ENCODE measurements at regions not wholly inside any gene's neighbourhood (a gene's known extent, or its start where the extent isn't known, plus 50 kb on each side); places are given as distances from the start of the nearest gene placed in this dataset.

- no peak for DNase-seq
Observed at GRCh38 chr3:72698154-72698917, 149.9 kb downstream of the SHQ1 start.

- no peak for DNase-seq
Observed at GRCh38 chr3:72697717-72698116, 150.5 kb downstream of the SHQ1 start.

DNA sequence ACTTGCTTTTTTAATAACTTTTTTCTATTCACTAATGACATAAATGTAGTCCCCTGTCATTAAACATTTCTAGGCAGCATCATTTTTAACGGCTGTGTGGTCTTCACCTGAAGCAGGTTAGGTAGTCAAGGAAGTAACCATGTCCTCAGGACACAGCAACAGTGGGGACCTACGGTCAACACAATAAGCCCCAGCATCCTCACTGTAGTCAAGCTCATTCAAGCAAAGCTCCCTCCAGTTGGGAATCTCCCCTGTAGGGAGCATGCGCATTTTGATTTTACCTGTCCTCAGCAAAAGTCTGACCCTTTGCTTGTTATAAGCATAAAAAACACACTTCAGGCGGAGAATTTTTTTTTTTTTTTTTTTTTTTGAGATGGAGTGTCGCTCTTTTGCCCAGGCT is 151.4 kb downstream of the SHQ1 start:
- DNase-seq = no peak

DNA sequence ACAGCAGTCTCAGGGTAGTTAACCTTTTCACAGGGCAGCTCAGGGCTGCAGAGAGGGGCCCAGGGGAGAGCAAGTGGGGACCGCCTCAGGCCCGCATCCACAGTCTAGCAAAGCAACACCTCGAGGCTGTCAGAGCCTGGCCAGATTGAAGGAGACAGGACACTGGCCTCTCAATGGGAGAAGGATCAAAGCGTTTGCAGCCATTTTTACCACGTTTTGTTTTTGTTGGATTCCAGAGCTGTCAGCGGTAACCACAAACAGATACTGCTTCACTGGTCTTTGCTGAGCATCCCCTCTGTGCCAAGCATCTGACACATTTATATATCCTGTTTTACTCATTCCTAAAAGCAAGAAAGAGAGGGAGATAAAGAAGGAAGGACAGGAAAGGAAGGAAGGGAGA is 153.8 kb downstream of the SHQ1 start:
- DNase-seq = no peak

DNA sequence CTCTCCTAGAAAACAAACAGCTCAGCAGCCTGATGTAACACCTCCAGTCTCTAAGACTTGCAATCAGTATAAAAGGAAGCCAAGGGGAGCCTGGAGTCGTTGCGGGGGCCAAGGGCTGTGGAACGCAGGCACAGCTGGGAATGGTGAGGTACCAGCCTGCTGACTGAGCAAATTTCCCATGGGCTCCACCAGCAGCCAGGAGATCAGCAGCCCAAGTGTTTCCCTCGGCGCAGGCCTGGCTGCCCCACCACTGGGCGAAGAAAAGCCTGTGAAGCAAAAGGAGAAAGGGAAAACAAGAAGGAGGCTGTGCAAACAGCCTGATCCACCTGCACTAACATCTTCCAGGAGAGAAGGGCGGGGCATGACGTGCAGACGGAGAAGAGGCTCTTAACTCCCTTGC is 155.3 kb downstream of the SHQ1 start:
- no peak for DNase-seq

GRCh38 chr3:72690629-72691028 is 157.6 kb downstream of the SHQ1 start:
- no peak for DNase-seq

- no peak for DNase-seq
Observed at GRCh38 chr3:72682936-72683452, 165.3 kb downstream of the SHQ1 start.

DNA sequence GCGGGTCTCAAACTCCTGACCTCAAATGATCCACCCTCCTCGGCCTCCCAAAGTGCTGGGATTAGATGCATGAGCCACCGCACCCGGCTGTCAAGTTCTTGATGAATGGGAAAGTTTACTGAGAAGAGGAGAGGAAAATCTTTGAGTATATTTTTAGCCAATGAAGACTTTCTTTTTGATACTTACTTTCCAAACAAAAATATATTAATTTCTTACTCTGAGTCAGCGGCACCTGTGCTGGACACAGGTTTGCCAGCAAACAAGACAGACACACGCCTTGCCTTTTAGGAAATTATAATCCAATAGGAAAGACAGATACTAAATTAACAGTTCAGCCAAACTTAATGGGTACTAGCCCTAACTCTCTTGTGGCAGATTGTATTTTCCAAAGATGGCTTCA is 166.6 kb downstream of the SHQ1 start:
- no peak for DNase-seq

- DNase-seq = no peak
Observed at GRCh38 chr3:72680766-72681165, 167.5 kb downstream of the SHQ1 start.

DNA sequence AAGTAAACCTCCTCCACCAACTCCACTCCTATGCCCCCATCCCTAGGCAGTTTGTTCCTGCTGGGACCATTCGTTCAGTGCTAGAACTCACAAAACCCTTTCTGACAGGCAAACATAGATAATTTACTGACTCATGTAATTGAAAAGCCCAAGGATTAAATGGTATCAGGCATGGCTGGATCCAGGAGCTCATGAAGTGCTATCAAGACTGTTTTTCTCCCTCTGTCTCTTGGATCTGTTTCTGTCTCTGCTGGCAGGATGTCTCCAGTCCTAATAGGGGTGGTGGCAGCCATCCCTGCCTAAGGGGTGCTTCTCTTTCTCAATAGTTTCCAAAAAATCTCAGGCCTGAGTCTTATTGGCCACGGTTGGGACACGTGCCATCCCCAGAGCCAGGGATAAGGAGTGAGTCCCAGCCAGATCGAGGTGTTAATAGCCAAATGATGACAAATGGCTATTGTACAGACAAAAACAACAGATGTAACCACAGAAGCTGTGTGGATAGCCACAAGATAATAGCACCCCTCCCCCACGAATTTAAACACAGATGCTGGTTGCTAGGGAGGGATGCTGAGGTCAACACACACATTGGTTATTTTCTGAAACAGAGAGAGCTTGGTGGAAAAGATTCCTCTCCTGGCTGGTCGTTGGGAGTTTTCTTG is 168.6 kb downstream of the SHQ1 start:
- DNase-seq = no peak

- DNase-seq = no peak
Observed at GRCh38 chr3:72678867-72679266, 169.4 kb downstream of the SHQ1 start.

- no peak for DNase-seq
Observed at GRCh38 chr3:72678380-72678779, 169.9 kb downstream of the SHQ1 start.

DNA sequence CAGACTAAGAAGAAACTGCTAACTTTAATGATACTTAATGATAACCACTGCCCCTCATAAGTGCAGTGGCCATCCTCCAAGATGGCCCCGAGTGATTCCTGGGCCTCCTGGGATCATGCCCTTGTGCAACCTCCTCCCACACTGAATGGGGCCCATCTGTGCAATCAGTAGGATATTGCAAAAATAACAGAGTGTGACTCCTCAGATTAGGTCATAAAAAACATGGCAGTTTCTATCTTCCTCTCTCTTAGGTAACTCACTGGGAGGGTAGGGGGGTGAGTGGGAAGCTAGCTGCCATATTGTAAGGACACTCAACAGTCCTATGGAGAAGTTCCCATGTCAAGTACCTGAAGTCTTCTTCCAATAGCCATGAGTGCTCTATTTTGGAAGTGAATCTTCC is 173.0 kb downstream of the SHQ1 start:
- DNase-seq = no peak

DNA sequence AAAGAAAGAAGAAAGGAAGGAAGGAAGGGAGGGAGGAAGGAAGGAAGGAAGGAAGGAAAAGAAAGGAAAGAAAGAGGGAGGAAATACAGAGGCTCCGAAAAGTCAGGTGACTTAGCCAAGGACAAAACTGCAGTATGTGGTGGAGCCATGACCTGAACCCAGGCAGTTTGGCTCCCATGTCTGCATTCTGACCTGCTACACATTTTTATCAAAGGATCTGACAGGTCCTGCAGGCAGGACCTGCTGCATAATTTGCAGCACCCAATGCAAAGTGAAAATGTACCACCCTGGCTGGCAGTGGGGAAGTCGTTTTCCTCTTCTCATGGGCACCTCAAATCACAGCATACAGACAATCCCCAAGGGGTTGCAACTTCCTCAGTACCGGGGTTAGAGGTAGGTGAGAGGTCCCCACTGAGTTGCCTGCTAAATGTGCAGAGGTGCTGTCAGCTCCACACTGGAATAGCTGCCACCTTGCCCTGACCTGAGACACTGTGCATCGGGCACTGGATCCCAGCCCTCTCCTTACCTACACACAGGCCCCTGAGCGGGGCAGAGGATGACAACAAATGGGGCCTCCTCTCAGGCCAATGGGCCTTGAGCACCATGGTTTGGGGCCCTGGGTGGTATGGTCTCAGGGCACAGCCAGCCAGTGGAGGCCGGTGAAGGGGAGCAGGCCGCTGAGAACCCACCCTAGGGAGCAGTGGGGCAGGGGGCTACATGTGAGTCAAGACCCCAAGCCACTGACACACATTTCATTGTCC is 175.1 kb downstream of the SHQ1 start:
- no peak for DNase-seq

- DNase-seq = no peak
Observed at GRCh38 chr3:72669224-72669623, 179.0 kb downstream of the SHQ1 start.

- no peak for DNase-seq
Observed at GRCh38 chr3:72666447-72666755, 181.8 kb downstream of the SHQ1 start.

DNA sequence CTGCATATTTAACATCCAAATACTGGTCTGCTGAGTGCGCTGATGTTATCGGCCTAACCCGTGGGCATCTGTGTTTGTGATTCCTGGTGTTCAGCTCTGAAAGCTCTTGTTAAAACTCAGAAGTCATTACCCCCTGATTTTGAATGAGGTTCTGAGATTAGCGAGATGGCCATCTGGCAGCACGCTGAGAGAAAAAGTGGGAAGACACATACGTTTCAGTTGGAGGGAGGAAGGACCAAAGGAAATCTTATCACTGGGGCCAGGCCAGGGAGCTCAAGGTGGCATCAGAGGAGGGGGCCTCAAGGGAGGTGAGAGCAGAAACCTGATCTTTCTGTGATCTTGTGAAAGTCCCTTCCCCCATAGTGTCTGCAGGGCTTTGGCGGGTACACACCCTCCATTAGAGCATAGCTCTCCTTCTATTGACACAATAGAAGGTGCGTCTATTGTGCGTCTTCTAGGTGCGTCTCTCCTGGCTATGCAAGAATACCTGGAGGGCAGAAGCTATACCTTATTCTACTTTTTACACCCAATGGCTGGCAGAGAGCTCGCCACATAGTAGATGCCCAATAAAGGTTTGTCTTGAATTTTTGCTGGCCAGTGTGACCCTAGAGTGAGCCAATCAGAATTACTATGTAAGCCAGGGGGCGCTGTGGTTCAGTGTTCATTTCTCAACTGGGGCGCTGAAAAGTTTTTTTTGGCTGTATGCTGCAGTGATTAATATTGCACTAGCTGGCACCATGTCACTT is 182.4 kb downstream of the SHQ1 start:
- DNase-seq = peak; percentile 37

DNA sequence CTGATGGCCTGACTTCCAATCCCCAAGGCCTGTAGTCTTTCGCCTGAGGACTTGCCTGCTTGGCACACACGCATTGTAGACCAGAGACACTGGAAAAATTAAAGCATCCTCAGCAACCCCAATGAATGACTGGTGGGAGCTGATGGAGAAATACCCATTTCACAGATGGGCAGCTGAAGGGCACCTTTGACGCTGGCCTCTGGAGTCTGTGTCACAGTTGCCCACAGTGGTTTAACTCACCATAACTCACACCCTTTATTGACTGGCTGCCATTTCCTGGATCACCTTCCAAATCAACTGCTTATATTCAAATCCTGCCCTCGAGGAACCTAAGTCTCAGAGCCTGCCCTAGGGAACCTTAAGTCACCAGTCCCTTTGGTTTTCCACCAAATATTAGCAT is 183.1 kb downstream of the SHQ1 start:
- no peak for DNase-seq

- DNase-seq = no peak
Observed at GRCh38 chr3:72664184-72664975, 183.9 kb downstream of the SHQ1 start.

DNA sequence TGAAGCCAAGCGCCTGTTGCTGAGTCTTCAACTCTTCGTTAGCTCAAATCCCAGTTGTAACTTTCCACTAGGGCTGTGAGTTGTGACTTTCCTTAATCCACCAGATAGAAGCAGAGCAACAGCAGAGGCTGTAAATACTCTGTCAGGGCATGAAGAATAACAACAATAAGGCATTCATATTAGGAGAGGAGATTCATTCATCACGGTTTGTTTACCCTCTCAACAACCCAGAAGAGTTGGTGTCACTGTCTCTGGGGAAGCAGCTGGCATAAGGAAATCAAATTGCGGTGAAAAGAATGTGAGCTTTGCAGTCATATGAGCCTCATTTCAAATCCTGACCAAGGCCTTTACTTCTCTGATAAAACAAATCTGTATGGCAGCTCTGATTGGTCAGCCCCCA is 184.8 kb downstream of the SHQ1 start:
- no peak for DNase-seq

DNA sequence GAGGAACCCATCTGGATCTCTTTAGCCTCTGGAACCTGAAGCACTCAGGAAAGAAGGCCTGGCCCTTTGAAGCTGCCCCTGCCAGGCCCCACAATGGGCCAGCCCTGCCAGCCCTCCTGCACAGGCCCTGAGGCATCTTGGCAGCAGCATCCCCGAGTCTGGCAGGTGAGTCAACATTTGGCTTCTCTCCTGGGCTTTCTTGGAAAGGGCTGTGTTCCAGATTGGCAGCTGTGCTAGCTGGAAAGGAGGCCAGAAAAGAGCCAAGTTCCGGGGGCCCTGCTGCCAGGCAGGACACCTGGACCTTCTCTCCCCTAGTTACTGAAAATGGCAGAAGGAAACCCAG is 187.2 kb downstream of the SHQ1 start:
- DNase-seq = peak; percentile 67

- DNase-seq = no peak
Observed at GRCh38 chr3:72660270-72661114, 187.8 kb downstream of the SHQ1 start.

Measured in 8988T (cell line).